PFSK-1 (cell line): ENCODE measurements at regions not wholly inside any gene's neighbourhood (a gene's known extent, or its start where the extent isn't known, plus 50 kb on each side); places are given as distances from the start of the nearest gene placed in this dataset.

Experiments used
- FOXP2 ChIP-seq: optimal IDR thresholded peaks from 2 replicates; pipeline ENCODE3; 2011; ENCODE audit warnings: borderline replicate concordance, control low read depth, inconsistent platforms; ENCODE audit not compliant: insufficient read depth; ENCODE audit errors: extremely low read length, extremely low read depth
- POLR2AphosphoS5 ChIP-seq: IDR thresholded peaks from 2 replicates; pipeline ENCODE4 v1.6.1; 2012; ENCODE audit warnings: low read depth, mild to moderate bottlenecking, control low read depth, low read length, moderate library complexity
- SIN3A ChIP-seq: IDR thresholded peaks from 2 replicates; pipeline ENCODE4 v1.6.1; 2012; ENCODE audit warnings: mild to moderate bottlenecking, low read length, moderate library complexity, borderline replicate concordance; ENCODE audit not compliant: insufficient read depth
- TAF1 ChIP-seq: IDR thresholded peaks from 2 replicates; pipeline ENCODE4 v1.6.1; 2012; ENCODE audit warnings: low read length, control low read depth, borderline replicate concordance; ENCODE audit not compliant: insufficient read depth
- TF ChIP-seq, protein P1 (sequence below), 2 experiments: IDR thresholded peaks; 2 replicates each; pipeline versions ENCODE4 v1.6.1 to v1.8.0; 2011 to 2012; ENCODE audit warnings: low read depth in 2 of 2, low read length in 2 of 2, control low read depth in 1 of 2, inconsistent platforms in 1 of 2, mild to moderate bottlenecking in 1 of 2, moderate library complexity in 1 of 2; ENCODE audit not compliant: insufficient read depth in 1 of 2

DNA sequence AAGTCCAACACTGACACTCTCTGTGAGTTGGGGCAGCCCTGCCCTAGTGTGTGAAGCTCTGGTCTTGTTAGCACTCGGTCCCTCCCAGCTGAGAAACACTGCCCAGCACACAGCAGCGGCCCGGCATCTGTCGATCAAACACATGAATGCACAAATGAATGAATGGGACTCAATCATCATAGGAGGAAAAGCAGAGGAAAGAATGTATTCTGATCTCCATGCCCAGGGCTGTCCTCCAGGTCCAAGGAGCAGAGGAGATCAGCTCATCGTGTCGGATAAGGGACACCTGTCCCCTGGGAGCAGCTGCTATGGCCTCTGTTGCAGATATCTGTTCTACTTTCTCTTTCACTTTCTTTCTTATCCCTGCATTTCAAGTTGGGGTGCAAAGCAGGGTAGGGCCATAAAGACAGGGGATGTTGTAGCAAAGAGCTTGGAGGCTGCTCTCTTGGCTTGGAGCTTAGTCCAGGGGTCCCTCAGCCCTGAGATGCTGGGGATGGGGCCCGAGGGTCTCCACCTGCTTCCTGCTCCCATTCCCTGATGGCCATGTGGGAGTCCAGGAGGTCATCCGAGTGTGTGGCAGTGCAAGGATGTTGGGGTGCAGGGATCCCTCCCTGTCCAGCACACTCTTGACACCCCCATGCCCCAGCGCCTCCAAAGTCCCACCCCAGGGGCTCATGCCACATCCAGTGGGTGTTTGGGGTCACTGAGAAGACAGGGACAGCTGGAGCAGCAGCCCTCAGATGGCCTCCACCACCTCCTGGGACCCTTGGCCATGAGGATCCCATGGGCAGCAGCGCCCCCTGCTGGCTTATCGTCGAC, 88.2 kb downstream of the IRF8 start:
- TF ChIP-seq POLR2AphosphoS5 (no peak), SIN3A (no peak), TAF1 (no peak), FOXP2 (no peak)
- TF ChIP-seq, protein P1, sequence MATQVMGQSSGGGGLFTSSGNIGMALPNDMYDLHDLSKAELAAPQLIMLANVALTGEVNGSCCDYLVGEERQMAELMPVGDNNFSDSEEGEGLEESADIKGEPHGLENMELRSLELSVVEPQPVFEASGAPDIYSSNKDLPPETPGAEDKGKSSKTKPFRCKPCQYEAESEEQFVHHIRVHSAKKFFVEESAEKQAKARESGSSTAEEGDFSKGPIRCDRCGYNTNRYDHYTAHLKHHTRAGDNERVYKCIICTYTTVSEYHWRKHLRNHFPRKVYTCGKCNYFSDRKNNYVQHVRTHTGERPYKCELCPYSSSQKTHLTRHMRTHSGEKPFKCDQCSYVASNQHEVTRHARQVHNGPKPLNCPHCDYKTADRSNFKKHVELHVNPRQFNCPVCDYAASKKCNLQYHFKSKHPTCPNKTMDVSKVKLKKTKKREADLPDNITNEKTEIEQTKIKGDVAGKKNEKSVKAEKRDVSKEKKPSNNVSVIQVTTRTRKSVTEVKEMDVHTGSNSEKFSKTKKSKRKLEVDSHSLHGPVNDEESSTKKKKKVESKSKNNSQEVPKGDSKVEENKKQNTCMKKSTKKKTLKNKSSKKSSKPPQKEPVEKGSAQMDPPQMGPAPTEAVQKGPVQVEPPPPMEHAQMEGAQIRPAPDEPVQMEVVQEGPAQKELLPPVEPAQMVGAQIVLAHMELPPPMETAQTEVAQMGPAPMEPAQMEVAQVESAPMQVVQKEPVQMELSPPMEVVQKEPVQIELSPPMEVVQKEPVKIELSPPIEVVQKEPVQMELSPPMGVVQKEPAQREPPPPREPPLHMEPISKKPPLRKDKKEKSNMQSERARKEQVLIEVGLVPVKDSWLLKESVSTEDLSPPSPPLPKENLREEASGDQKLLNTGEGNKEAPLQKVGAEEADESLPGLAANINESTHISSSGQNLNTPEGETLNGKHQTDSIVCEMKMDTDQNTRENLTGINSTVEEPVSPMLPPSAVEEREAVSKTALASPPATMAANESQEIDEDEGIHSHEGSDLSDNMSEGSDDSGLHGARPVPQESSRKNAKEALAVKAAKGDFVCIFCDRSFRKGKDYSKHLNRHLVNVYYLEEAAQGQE (IDR thresholded peaks at IDR 0.05; ENCODE audit: insufficient read depth in 1 of 2, low read depth in 2 of 2, low read length in 2 of 2): no peak

DNA sequence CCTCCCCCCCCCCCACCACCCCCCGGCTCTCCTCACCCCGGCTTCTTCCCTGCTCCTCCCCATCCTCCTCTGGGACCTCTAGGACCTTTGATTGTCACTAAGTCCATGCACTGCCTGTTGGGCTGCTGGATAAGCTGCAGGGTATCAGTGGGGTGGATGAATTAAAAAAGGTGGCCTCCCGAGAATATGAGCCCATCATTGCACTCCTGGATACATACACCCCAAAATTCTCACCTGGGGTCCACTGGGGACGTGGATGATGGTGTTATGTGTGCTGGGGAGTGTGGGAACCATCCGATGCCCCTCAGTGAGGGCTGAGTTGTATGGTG, 88.8 kb downstream of the IRF8 start:
- TF ChIP-seq POLR2AphosphoS5 (no peak), SIN3A (no peak), FOXP2 (no peak)
- TF ChIP-seq, protein P1 (IDR thresholded peaks at IDR 0.05; ENCODE audit: insufficient read depth in 1 of 2, low read depth in 2 of 2, low read length in 2 of 2): no peak

DNA sequence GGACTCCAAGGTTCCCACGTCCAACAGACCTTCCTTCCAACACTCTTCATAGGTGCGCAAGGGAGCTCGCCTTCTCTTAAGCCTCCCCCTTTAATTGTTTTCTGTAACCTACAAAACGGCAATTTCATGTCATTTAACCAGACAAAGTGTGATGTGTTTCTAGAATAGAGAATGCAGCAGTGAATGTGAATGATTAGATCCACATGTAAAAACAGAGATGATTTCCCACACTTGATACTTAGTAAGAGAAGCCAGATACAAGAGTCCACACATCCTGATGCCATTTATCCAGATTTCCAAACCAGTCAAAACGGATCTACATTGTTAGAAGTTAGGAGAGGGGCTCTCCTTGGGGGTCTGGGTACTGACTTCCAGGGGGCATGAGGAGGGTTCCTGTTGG, 89.3 kb downstream of the IRF8 start:
- TF ChIP-seq TAF1 (no peak), SIN3A (no peak)

DNA sequence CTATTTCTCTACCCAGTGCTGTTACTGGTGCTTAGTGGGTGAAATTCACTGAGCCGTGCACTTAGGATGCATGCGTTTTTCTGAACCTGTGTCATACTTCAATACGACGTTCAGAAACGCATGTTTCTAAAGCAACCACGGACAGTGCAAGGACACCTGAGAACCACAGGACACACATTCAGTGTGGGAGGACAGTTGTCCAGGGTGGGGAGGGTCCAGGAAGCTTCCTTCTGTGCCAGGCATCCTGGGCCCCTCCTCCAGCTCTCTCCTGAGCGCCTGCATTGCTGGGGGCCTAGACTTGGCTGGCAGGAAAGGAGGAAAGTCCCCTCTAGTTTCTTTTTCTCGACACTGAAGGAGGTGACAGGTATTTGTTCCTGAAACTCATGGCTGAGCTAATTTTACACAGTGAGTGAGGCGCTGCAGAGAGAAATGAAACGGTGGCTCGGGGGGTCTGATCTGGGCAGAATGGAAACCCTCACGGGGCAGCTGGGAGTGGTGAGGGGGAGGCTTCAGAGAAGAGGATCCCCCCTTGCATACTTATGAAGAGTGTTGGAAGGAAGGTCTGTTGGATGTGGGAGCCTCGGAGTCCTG, 89.9 kb downstream of the IRF8 start:
- TF ChIP-seq FOXP2 (no peak), SIN3A (no peak)

DNA sequence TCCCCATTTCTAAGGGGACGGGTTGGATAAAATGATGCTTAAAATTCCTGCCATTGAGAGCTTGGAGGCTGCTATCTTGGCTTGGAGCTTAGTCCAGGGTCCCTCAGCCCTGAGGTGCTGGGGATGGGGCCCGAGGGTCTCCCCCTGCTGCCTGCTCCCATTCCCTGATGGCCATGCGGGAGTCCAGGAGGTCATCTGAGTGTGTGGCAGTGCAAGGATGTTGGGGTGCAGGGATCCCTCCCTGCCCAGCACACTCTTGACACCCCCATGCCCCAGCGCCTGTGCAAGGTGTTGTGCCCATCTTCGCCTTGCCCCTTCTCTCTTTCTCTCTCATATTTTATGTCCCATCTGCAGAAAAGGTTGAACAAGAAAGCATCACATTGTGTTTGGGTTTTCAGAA, 90.4 kb downstream of the IRF8 start:
- TF ChIP-seq SIN3A (no peak), FOXP2 (no peak), TAF1 (no peak), POLR2AphosphoS5 (no peak)
- TF ChIP-seq, protein P1 (IDR thresholded peaks at IDR 0.05; ENCODE audit: insufficient read depth in 1 of 2, low read depth in 2 of 2, low read length in 2 of 2): no peak

DNA sequence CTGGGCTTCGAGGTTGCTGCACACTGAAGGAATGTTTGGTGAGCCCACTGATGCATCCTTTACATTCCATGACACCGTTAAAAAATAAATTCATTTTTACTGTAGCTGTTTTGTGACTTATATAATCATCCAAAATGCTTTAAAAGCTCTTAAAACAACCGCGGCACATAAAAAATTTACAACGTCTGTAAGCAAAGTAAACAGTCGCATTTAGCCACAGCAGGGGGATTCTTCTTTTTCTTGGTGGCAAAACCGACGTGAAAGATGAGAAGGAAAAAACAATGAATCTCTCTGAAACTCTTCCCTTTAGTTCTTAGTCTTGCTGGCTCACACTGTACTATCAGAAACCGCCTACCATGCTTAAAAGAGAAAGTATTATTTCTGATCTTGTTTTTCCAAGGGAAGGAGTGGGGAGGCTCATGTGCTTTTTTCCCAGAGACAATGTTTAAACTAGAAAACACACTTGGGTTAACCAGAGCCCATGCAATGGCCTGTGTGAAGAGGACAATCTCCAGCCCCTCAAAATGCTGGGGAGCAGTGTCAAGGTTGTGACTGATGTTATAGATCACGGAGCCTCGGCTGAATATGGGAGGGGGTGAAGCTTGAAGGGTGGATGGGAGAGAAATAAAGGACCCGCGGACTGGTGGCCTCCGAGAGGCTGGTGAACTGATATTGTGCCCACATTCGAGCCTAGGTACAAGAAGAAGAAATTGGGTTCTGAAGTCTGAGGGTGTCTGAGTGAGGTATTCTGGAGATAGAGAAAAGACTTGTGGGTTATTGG, 91.1 kb downstream of the IRF8 start:
- TF ChIP-seq TAF1: no peak
- TF ChIP-seq, protein P1 (IDR thresholded peaks at IDR 0.05; ENCODE audit: insufficient read depth in 1 of 2, low read depth in 2 of 2, low read length in 2 of 2): no peak
- no peak for TF ChIP-seq SIN3A
- no peak for TF ChIP-seq POLR2AphosphoS5
- no peak for TF ChIP-seq FOXP2
